ENCODE measurements at regions not wholly inside any gene's neighbourhood (a gene's known extent, or its start where the extent isn't known, plus 50 kb on each side); places are given as distances from the start of the nearest gene placed in this dataset.
A peak's percentile ranks its signal among the peaks of the same experiment; 100 is the strongest.

- TF ChIP-seq CTCF (IDR thresholded peaks at IDR 0.05; ENCODE audit: low read depth, low read length): no peak
- Histone ChIP-seq H3K27me3 (no peaks in the 10 kb centered on the region), H3K9me3 (no peaks in the 10 kb centered on the region)
Observed at GRCh38 chr6:155993240-155993639, 537.6 kb upstream of the NOX3 start.

GRCh38 chr6:155985660-155986138 is 530.1 kb upstream of the NOX3 start:
- H3K4me1 ChIP-seq: no peaks in the 10 kb centered on the region
- no peak for DNase-seq
- no peaks in the 10 kb centered on the region for H3K36me3 ChIP-seq
- no peaks in the 10 kb centered on the region for H3K9me3 ChIP-seq
- no peak overlapping the region for H3K4me3 ChIP-seq (ENCODE audit: low read depth, low read length)
- no peak for TF ChIP-seq CTCF (IDR thresholded peaks at IDR 0.05; ENCODE audit: low read depth, low read length)
- no peaks in the 10 kb centered on the region for H3K27me3 ChIP-seq

More at GRCh38 chr6:155993240-155993639, 537.6 kb upstream of the NOX3 start:
- Histone ChIP-seq H3K36me3 (no peaks in the 10 kb centered on the region), H3K4me3 (ENCODE audit: low read depth, low read length) (no peak overlapping the region), H3K4me1 (no peaks in the 10 kb centered on the region)
- no peak for DNase-seq

- Histone ChIP-seq H3K27me3 (no peaks in the 10 kb centered on the region), H3K4me1 (no peaks in the 10 kb centered on the region; the same call in 1 of the 2 replicates), H3K9me3 (no peaks in the 10 kb centered on the region), H3K36me3 (no peaks in the 10 kb centered on the region), H3K4me3 (ENCODE audit: low read depth, low read length) (no peak overlapping the region)
- TF ChIP-seq CTCF (IDR thresholded peaks at IDR 0.05; ENCODE audit: low read depth, low read length): no peak
- no peak for DNase-seq
Observed at GRCh38 chr6:155980768-155981079, 525.1 kb upstream of the NOX3 start.

- DNase-seq: no peak
Observed at GRCh38 chr6:155980014-155980767, 524.6 kb upstream of the NOX3 start.

GRCh38 chr6:155975506-155975905 is 519.9 kb upstream of the NOX3 start:
- Histone ChIP-seq H3K4me3 (ENCODE audit: low read depth, low read length) (no peak overlapping the region), H3K36me3 (no peaks in the 10 kb centered on the region), H3K4me1 (peaks cover 7% of the 10 kb centered on the region; the same call in 1 of the 2 replicates), H3K27me3 (no peaks in the 10 kb centered on the region), H3K9me3 (no peaks in the 10 kb centered on the region; the same call in 1 of the 2 replicates)
- peak; percentile 19 for DNase-seq
- no peak for TF ChIP-seq CTCF (IDR thresholded peaks at IDR 0.05; ENCODE audit: low read depth, low read length)

More at GRCh38 chr6:155980014-155980767, 524.6 kb upstream of the NOX3 start:
- H3K36me3 ChIP-seq: no peaks in the 10 kb centered on the region
- TF ChIP-seq CTCF (IDR thresholded peaks at IDR 0.05; ENCODE audit: low read depth, low read length): no peak
- no peaks in the 10 kb centered on the region for H3K9me3 ChIP-seq
- H3K4me1 ChIP-seq: peaks cover 4% of the 10 kb centered on the region; the same call in 1 of the 2 replicates
- H3K27me3 ChIP-seq: no peaks in the 10 kb centered on the region
- no peak overlapping the region for H3K4me3 ChIP-seq (ENCODE audit: low read depth, low read length)

- TF ChIP-seq CTCF (IDR thresholded peaks at IDR 0.05; ENCODE audit: low read depth, low read length): no peak
- Histone ChIP-seq H3K9me3 (no peaks in the 10 kb centered on the region; the same call in 1 of the 2 replicates), H3K4me1 (peaks cover 8% of the 10 kb centered on the region; the same call in 1 of the 2 replicates), H3K36me3 (no peaks in the 10 kb centered on the region), H3K27me3 (no peaks in the 10 kb centered on the region), H3K4me3 (ENCODE audit: low read depth, low read length) (no peak overlapping the region)
- DNase-seq: no peak
Observed at GRCh38 chr6:155974811-155975323, 519.2 kb upstream of the NOX3 start.

Measured in BE2C (cell line).